Fibroblast of the aortic adventitia (primary cell): ENCODE measurements at regions not wholly inside any gene's neighbourhood (a gene's known extent, or its start where the extent isn't known, plus 50 kb on each side); places are given as distances from the start of the nearest gene placed in this dataset.

Experiments
- DNase-seq: peaks from one replicate; pipeline ENCODE4 v3.0.0-alpha.2; 2010; ENCODE audit warnings: low read depth
- H3K4me3 ChIP-seq: 2 replicates; pipeline ENCODE4 v1.5.1; 2011; ENCODE audit warnings: low read depth, mild to moderate bottlenecking, control low read depth, low read length, moderate library complexity
- CTCF ChIP-seq: IDR thresholded peaks from 2 replicates; pipeline ENCODE4 v1.5.1; 2011; ENCODE audit warnings: mild to moderate bottlenecking, low read length, control low read depth, inconsistent platforms; ENCODE audit not compliant: insufficient read depth

- H3K4me3 ChIP-seq: no peak overlapping the region
- TF ChIP-seq CTCF: no peak
- DNase-seq: no peak
Observed at GRCh38 chr5:15263942-15264341, 236.0 kb upstream of the FBXL7 start.

- no peak overlapping the region for H3K4me3 ChIP-seq
- no peak for DNase-seq
- no peak for TF ChIP-seq CTCF
Observed at GRCh38 chr5:15263406-15263805, 236.6 kb upstream of the FBXL7 start.

- DNase-seq: no peak
- TF ChIP-seq CTCF: no peak
- no peak overlapping the region for H3K4me3 ChIP-seq
Observed at GRCh38 chr5:15261269-15261995, 238.5 kb upstream of the FBXL7 start.

- no peak for DNase-seq
- H3K4me3 ChIP-seq: no peak overlapping the region
- TF ChIP-seq CTCF: no peak
Observed at GRCh38 chr5:15260356-15261268, 239.4 kb upstream of the FBXL7 start.

- TF ChIP-seq CTCF: no peak
- DNase-seq: no peak
- H3K4me3 ChIP-seq: no peak overlapping the region
Observed at GRCh38 chr5:15256485-15256884, 243.5 kb upstream of the FBXL7 start.

- no peak for DNase-seq
- no peak overlapping the region for H3K4me3 ChIP-seq
- no peak for TF ChIP-seq CTCF
Observed at GRCh38 chr5:15255576-15255975, 244.4 kb upstream of the FBXL7 start.
